ENCODE measurements at regions not wholly inside any gene's neighbourhood (a gene's known extent, or its start where the extent isn't known, plus 50 kb on each side); places are given as distances from the start of the nearest gene placed in this dataset.

DNA sequence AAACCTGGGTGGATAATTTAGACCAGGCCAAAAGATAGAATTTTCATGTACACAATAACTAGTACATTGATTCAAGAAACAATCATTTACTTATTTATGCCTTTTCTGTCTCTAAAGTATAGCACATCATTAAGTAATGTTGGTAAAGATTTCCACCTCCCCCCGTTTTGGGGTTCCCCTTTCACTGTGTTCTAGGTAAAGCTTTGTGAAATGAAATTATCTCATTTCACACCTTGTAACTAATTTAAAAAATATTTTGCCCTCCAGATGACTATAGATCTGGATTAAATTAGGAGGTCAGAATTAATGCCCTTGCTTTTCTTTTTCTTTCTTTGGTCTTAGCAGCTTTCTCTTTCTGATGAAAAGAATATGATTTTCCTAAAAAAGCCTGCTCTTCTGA lies 328.5 kb upstream of the TBC1D5 start:
- TF ChIP-seq, protein P1, sequence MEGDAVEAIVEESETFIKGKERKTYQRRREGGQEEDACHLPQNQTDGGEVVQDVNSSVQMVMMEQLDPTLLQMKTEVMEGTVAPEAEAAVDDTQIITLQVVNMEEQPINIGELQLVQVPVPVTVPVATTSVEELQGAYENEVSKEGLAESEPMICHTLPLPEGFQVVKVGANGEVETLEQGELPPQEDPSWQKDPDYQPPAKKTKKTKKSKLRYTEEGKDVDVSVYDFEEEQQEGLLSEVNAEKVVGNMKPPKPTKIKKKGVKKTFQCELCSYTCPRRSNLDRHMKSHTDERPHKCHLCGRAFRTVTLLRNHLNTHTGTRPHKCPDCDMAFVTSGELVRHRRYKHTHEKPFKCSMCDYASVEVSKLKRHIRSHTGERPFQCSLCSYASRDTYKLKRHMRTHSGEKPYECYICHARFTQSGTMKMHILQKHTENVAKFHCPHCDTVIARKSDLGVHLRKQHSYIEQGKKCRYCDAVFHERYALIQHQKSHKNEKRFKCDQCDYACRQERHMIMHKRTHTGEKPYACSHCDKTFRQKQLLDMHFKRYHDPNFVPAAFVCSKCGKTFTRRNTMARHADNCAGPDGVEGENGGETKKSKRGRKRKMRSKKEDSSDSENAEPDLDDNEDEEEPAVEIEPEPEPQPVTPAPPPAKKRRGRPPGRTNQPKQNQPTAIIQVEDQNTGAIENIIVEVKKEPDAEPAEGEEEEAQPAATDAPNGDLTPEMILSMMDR (IDR thresholded peaks at IDR 0.05 in 4 of 5, conservative IDR thresholded peaks at IDR 0.05 in 1 of 5): no peak
- no peak for TF ChIP-seq POLR2A (IDR thresholded peaks at IDR 0.05)
